Embryonic facial prominence (tissue), 1 donor: ENCODE measurements at regions not wholly inside any gene's neighbourhood (a gene's known extent, or its start where the extent isn't known, plus 50 kb on each side); places are given as distances from the start of the nearest gene placed in this dataset.

Experiments used
- DNase-seq: peaks from one replicate; pipeline ENCODE4 v3.0.0-alpha.2; 2016; ENCODE audit errors: extremely low spot score

GRCh38 chr1:90139837-90140236 lies 144.9 kb downstream of the ZNF326 start:
- no peak for DNase-seq

DNA sequence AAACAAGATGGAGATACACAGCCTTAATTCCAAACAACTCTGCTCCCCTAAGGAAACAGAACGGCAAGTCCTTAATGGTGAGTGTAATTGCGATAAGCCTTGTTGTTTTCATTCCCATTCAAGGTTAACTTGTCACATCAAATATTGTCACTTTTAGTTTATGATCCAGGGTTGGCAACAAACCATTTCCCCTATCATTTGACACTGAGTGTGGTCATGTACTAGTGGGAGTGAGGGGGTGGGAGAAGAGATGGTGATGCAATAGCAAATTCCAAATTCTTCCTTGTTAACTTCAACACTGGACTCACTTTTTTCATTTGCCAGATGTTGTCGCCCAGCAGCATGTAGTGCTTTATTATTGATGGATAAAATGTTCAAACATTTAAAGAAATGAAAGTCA lies 140.4 kb downstream of the ZNF326 start:
- no peak for DNase-seq

DNA sequence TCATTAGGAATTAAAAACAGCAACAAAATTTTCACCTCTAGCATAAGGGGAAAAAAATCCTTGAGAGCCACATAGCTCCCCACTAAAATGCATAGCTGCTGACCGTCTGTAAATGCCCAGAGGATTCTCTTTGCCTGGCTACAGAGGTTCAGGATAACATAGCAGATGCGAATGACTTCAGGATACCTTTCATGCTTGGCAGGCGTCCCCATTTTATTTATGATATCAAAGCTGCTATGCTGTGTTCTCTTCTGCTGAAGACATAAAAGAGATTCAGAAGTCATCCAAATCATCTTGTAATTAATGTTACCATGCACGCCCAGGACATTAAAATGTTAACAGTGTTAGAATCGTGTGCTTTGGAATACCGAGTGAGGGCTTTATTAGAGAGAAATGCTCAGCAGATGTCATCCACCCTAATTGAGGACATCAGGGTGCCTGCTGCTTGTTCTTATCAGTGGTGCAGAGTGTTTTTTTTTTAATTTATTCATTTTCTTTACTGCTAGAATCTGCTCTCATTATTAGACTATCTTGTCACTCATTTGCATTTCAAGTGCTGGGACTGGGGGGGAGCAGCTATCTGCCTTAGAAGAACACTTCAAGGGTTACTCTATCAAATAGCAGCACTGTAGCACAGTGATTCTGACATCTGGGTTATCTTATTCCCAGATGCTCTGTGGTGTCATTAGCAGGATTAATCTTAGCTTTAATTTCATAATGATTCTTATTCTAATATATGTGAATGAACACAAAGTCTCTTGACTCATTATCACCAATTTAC lies 139.5 kb downstream of the ZNF326 start:
- DNase-seq: no peak

GRCh38 chr1:90133133-90133532 lies 138.2 kb downstream of the ZNF326 start:
- no peak for DNase-seq

GRCh38 chr1:90132306-90132705 lies 137.4 kb downstream of the ZNF326 start:
- DNase-seq: no peak

DNA sequence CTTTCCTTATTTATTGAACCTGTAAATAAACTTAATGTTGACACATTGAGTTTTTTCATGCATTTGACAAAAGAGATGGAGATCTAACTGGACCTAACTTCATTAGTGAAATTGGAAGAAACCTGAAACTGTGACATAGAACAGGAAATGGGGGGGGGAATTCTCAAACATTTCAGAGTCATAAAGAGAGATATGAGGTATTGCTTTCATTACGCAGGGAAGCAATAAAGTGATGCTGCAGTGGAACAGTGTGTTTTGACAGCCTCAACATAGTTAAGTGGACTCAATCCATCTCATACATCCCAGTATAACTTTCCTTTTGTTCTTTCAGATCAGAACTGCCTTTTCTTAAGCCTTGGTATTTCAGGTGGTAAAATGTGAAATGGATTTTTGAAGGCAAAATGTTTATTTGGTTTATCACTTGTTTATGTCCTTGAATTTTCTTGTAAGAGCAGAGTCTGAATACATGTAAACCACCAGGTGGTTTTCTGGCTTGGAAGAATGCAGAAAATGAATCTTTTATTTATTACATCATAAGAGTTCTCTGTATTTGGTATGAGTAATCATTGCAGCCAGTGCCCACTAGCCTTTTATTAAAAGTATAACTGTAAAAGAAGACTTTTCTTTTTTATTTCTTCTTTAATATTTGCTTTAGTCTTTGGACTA lies 132.5 kb downstream of the ZNF326 start:
- DNase-seq: no peak

DNA sequence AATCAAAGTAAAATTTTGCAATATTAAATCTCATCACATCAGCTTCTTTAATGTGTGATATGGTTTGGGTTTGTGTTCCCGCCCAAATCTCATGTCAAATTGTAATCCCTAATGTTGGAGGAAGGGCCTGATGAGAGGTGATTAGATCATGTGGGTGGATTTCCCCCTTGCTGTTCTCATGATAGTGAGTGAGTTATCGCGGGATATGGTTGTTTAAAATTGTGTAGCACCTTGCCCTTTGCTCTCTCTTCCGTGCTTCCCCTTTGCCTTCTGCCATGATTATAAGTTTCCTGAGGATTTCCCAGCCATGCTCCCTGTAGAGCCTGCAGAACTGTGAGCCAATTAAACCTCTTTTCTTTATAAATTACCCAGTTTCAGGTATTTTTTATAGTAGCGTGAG lies 131.9 kb downstream of the ZNF326 start:
- DNase-seq: no peak

DNA sequence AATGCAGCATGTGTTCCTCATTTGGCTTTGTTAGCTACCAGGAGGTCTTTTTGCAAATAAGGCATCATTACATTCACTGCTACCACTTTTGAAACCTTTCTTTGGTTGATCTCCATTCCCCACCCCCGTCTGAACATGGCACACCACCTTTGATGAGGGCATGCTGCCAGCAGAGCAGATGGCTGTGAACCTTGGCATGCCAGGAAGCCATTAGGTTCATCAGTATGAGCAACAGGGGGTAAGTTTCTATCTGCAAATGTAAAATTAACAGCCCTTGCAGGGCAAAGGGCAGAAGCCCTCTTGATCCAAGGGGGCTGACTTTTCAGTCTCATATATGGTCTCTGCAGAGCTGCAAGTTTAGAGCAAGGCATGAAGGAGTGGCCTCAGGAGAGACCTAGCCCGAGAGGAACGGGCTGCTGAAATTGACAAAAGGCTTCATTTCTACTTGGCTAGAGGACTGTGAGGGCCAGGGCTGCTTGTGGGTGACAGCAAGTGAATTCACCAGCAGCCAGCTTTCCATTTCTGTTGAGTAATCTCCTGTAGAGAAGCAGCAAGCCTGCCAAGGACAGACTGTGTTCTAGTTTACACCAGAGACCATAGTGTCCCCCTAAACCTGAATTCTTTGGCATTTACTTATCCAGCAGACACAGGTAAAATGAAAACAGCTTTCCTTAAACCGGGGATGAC lies 127.9 kb downstream of the ZNF326 start:
- DNase-seq: no peak

GRCh38 chr1:90114521-90115141 lies 119.7 kb downstream of the ZNF326 start:
- DNase-seq: peak; percentile 51

DNA sequence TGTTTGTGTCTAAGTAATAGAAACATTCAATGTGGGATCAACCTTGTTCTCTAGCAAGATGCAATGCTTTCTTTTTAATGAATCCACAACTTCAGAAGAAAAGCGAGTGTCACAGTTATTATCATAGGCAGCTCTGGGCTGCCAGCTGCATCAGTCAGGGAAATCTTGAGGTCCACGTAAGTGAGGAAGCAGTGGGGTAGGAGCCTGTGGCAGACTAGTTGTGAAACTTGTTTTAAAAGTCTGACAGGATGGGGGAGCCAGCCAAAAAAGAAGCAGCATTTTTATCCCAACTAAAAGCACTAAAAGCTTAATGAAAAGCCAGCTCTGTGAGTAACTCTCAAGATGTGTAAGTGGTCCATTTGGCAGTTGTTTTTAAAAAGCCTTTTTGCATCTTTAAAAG lies 113.1 kb downstream of the ZNF326 start:
- DNase-seq: no peak

DNA sequence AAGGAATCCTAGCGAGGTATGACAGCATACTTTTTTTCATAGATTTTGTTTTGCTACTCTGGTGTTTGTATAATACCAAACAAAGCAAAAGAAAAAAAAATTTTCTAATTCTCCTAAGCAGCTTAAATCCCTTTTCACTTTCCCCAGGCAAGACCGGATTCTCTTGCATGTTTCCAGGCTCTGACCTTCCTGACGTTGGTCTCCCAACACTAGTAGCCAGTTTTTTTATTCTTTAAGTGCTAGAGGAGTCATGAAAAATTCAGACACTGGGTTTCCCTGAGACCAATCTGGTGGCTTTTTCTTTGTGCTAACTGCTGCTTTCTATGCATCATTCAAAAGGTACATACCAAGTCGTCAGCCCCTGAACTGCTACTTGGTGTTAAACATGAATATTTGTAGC lies 111.4 kb downstream of the ZNF326 start:
- no peak for DNase-seq

DNA sequence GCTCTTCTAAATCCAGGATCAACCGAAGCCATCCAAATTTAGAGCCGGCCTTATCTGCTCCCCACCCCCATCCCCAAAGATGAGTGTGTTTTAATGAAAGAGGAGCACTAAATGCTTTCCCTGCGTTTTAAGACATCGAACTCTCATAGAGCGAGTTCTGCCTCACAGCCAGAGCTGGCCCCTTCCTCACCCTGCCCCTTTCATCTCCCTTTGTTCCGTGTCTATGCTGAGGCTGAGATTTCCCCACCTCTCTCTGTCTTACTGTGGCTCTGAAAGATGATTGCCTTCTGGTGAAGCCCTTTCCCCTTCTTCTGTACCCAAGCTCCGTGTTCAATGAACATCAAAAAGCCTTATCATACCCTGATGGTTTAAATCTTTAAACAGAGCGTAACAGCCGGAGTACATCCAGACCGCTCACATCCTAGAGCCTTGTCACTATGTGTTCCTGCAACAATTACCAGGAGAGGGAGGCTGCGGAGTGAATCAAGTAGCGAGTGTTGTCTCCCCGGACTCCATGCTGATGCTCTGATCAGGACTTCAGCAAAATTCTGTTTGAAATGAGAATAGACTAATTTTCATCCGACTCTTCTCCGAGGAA lies 110.1 kb downstream of the ZNF326 start:
- no peak for DNase-seq

- no peak for DNase-seq
These were observed 105.7 kb downstream of the ZNF326 start for GRCh38 chr1:90100566-90100965.

DNA sequence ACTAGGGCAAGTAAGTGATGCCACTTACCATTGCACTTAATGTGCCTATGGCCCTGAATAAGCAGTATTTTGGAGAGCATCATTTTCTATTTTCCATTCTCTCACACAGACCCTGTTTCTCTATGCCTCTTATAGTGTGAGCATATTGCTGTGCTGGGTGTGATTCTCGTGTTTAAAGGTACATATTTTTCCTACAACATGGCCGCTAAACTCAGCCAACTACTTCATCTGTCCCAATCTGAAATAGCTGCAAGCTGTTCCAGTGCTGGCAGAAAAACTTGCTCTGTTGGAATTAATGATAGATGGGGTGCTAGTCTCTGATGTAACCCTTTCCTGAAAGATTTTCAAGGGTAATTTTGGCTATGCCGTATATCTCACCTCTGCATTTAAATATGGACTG lies 97.5 kb downstream of the ZNF326 start:
- DNase-seq: no peak
